ENCODE measurements at regions not wholly inside any gene's neighbourhood (a gene's known extent, or its start where the extent isn't known, plus 50 kb on each side); places are given as distances from the start of the nearest gene placed in this dataset.

- TF ChIP-seq CTCF (conservative IDR thresholded peaks at IDR 0.05 in 1 of 2, IDR thresholded peaks at IDR 0.05 in 1 of 2; ENCODE audit: extremely low read depth in 1 of 2, insufficient read depth in 1 of 2, low read depth in 1 of 2, low read length in 2 of 2), result no peak
- TF ChIP-seq EZH2 (IDR thresholded peaks at IDR 0.05; ENCODE audit: borderline replicate concordance, low read length), result no peak
These were observed 495.1 kb upstream of the MYT1L start for GRCh38 chr2:2826209-2826551.

All from mammary epithelial cell (primary cell).